Hepatocyte (in vitro differentiated cells): ENCODE measurements at regions not wholly inside any gene's neighbourhood (a gene's known extent, or its start where the extent isn't known, plus 50 kb on each side); places are given as distances from the start of the nearest gene placed in this dataset.

Experiments used
- EZH2 ChIP-seq: fragments of 200-600 bp; sonication (generic); IDR thresholded peaks from 2 replicates; pipeline ENCODE4 v1.6.1; 2016; ENCODE audit warnings: antibody characterized with exemption, mild to moderate bottlenecking, borderline replicate concordance
- TF ChIP-seq, protein P1 (sequence below): fragments of 200-600 bp; sonication (generic); IDR thresholded peaks from 2 replicates; pipeline ENCODE4 v1.5.1; 2016; ENCODE audit warnings: antibody characterized with exemption, mild to moderate bottlenecking; ENCODE audit not compliant: poor library complexity

DNA sequence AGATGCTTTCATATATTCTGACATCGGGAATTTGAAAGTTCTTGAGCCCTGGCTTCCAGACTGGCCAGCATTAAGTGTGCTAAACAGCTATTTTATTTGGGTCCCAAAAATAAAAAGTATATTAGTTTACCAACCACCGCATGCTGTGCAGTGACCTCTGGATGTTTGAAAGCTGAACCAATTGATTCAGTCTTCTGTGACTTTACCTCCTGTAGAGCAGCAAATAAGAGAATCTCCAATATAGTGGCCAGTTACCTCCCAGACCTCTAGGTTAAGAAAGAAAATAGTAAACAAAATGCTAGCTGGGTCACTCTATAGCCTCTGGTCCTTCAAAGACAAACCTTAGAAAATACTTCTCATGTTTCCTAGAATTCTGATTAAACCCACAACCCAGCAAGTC lies 424.6 kb upstream of the NFE2L3 start:
- TF ChIP-seq, protein P1, sequence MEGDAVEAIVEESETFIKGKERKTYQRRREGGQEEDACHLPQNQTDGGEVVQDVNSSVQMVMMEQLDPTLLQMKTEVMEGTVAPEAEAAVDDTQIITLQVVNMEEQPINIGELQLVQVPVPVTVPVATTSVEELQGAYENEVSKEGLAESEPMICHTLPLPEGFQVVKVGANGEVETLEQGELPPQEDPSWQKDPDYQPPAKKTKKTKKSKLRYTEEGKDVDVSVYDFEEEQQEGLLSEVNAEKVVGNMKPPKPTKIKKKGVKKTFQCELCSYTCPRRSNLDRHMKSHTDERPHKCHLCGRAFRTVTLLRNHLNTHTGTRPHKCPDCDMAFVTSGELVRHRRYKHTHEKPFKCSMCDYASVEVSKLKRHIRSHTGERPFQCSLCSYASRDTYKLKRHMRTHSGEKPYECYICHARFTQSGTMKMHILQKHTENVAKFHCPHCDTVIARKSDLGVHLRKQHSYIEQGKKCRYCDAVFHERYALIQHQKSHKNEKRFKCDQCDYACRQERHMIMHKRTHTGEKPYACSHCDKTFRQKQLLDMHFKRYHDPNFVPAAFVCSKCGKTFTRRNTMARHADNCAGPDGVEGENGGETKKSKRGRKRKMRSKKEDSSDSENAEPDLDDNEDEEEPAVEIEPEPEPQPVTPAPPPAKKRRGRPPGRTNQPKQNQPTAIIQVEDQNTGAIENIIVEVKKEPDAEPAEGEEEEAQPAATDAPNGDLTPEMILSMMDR: no peak
- no peak for TF ChIP-seq EZH2
